ENCODE measurements at regions not wholly inside any gene's neighbourhood (a gene's known extent, or its start where the extent isn't known, plus 50 kb on each side); places are given as distances from the start of the nearest gene placed in this dataset.

DNA sequence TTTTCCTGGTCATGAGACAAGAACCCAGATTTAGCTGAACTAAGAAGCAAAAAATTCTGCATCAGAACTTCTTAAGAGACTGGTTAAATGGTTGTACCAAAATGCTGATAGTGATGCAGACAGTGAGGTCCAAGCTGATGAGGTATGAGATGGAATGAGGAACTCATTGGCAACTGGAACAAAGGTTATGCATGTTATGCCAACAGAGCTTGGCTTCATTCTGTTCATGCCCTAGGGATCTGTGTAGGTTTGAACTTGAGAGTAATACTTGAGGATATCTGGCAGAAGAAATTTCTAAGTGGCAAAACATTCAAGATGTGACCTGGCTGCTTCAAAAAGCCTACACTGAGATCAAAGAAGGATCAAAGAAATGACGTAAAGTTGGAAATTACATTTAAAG, 398.0 kb downstream of the FSCB start:
- H2AFZ ChIP-seq (ENCODE audit: low read depth, low read length), result no peak overlapping the region
- no peak overlapping the region for H3K4me3 ChIP-seq (replicated peaks in 1 of 3; ENCODE audit: insufficient read depth in 1 of 3, low read depth in 1 of 3, low read length in 3 of 3)

More for the DNA sequence above, 398.0 kb downstream of the FSCB start:
- H3K79me2 ChIP-seq (ENCODE audit: control insufficient read depth, insufficient read depth, low read length), result no peaks in the 10 kb centered on the region
- no TSS peak for BruUV-seq (replicated peaks)
- FAIRE-seq (no peak), DNase-seq (ENCODE audit: low read depth, low spot score) (no peak)
- dilution Hi-C loops (cut with MboI; ENCODE audit: extremely low pct_ligation_motif_present, low sequenced_read_pairs), result no loop called here
- no peak overlapping the region for H3K9ac ChIP-seq (replicated peaks; ENCODE audit: extremely low read depth, insufficient read depth, low read length)
- ChIA-PET CTCF (no interaction called here), POLR2A (no interaction called here)
- H3K9me1 ChIP-seq (replicated peaks; ENCODE audit: control insufficient read depth, extremely low read depth, insufficient read depth, low read length), result no peaks in the 10 kb centered on the region
- H4K20me1 ChIP-seq (replicated peaks; ENCODE audit: control insufficient read depth, extremely low read depth, insufficient read depth, low read length), result no peaks in the 10 kb centered on the region
- no peaks in the 10 kb centered on the region for H3K4me1 ChIP-seq (ENCODE audit: control insufficient read depth, extremely low read depth, insufficient read depth, low read length)
- H3K27me3 ChIP-seq (ENCODE audit: control insufficient read depth in 2 of 2, insufficient read depth in 2 of 2, low read length in 2 of 2), result no peaks in the 10 kb centered on the region
- intact Hi-C loops (cut with micrococcal nuclease), result no loop called here
- no peak overlapping the region for H3K4me2 ChIP-seq (ENCODE audit: insufficient read depth, low read length)
- no peak overlapping the region for H3K27ac ChIP-seq (ENCODE audit: insufficient read depth, low read depth, low read length)
- H3K36me3 ChIP-seq (ENCODE audit: control insufficient read depth in 2 of 2, extremely low read depth in 1 of 2, insufficient read depth in 2 of 2, low read length in 2 of 2), result no peaks in the 10 kb centered on the region
- TF ChIP-seq JUN (IDR thresholded peaks at IDR 0.05; ENCODE audit: borderline replicate concordance, insufficient read depth, insufficient read length, low read depth), result no peak
- no peak for TF ChIP-seq CTCF (IDR thresholded peaks at IDR 0.05; ENCODE audit: extremely low read depth in 1 of 2, insufficient read depth in 1 of 2, low read depth in 1 of 2, low read length in 2 of 2)
- no peak for TF ChIP-seq FOS (IDR thresholded peaks at IDR 0.05; ENCODE audit: borderline replicate concordance, insufficient read depth, low read length)
- TF ChIP-seq GATA2 (IDR thresholded peaks at IDR 0.05; ENCODE audit: insufficient read depth, insufficient read length, low read depth, low read length), result no peak
- TF ChIP-seq POLR2A (IDR thresholded peaks at IDR 0.05; ENCODE audit: low read depth, low read length), result no peak
- no peak for TF ChIP-seq POLR2AphosphoS5 (IDR thresholded peaks at IDR 0.05; ENCODE audit: insufficient read depth, low read depth, low read length)
- TF ChIP-seq MYC (IDR thresholded peaks at IDR 0.05; ENCODE audit: low read depth, low read length), result no peak
- TF ChIP-seq, protein P1, sequence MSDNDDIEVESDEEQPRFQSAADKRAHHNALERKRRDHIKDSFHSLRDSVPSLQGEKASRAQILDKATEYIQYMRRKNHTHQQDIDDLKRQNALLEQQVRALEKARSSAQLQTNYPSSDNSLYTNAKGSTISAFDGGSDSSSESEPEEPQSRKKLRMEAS (IDR thresholded peaks at IDR 0.05; ENCODE audit: insufficient read depth, insufficient read length), result no peak
- no peak for TF ChIP-seq EZH2 (IDR thresholded peaks at IDR 0.05; ENCODE audit: borderline replicate concordance, low read depth, low read length, severe bottlenecking)
- H3K9me3 ChIP-seq (replicated peaks; ENCODE audit: control insufficient read depth, insufficient read depth, low read length), result peaks cover 4% of the 10 kb centered on the region

Measured in endothelial cell of umbilical vein (primary cell).